GM23338 (cell line): ENCODE measurements at regions not wholly inside any gene's neighbourhood (a gene's known extent, or its start where the extent isn't known, plus 50 kb on each side); places are given as distances from the start of the nearest gene placed in this dataset.

Experiments used
- ATAC-seq: fragments of 200-7000 bp; cut with Tn5 transposase; 3 replicates; pipeline ENCODE4 v1.9.1; 2020
- DNase-seq: peaks from one replicate; pipeline ENCODE4 v3.0.0-alpha.2; 2015; ENCODE audit warnings: low spot score
- H2AFZ ChIP-seq: fragments of 200-600 bp; sonication (generic); 2 replicates; pipeline ENCODE4 v1.8.0; 2016; ENCODE audit warnings: antibody characterized with exemption, mild to moderate bottlenecking, moderate library complexity
- H3F3A ChIP-seq: fragments of 200-600 bp; sonication (generic); replicated peaks from 2 replicates; pipeline ENCODE4 v1.8.0; 2017; ENCODE audit warnings: antibody characterized with exemption, mixed run types, low read depth
- H3K27ac ChIP-seq: fragments of 200-600 bp; sonication (generic); 2 replicates; pipeline ENCODE4 v1.6.1; 2016; ENCODE audit warnings: low read depth
- H3K27me3 ChIP-seq: fragments of 200-600 bp; sonication (generic); 2 replicates; pipeline ENCODE4 v1.8.0; 2016; ENCODE audit warnings: mild to moderate bottlenecking, mixed run types, moderate library complexity; ENCODE audit not compliant: insufficient read depth
- H3K36me3 ChIP-seq: fragments of 200-600 bp; sonication (generic); 2 replicates; pipeline ENCODE4 v1.8.0; 2016; ENCODE audit warnings: mild to moderate bottlenecking; ENCODE audit not compliant: insufficient read depth
- H3K4me1 ChIP-seq: fragments of 200-600 bp; sonication (generic); 2 replicates; pipeline ENCODE4 v1.8.0; 2016; ENCODE audit warnings: mild to moderate bottlenecking, moderate library complexity; ENCODE audit not compliant: insufficient read depth
- H3K4me2 ChIP-seq: fragments of 200-600 bp; sonication (generic); 2 replicates; pipeline ENCODE4 v1.7.1; 2017; ENCODE audit warnings: mixed run types
- H3K4me3 ChIP-seq: fragments of 200-600 bp; sonication (generic); 2 replicates; pipeline ENCODE4 v1.6.1; 2016; ENCODE audit warnings: mixed run types
- H3K79me2 ChIP-seq: fragments of 200-600 bp; sonication (generic); replicated peaks from 2 replicates; pipeline ENCODE4 v1.8.0; 2017; ENCODE audit warnings: mild to moderate bottlenecking; ENCODE audit not compliant: insufficient read depth
- H3K9me2 ChIP-seq: fragments of 200-600 bp; sonication (generic); 2 replicates; pipeline ENCODE4 v1.8.0; 2017; ENCODE audit not compliant: insufficient read depth
- H4K20me1 ChIP-seq: fragments of 200-600 bp; sonication (generic); replicated peaks from 2 replicates; pipeline ENCODE4 v1.8.0; 2017; ENCODE audit warnings: mild to moderate bottlenecking; ENCODE audit not compliant: insufficient read depth
- H3K27ac Mint-ChIP-seq: 2 replicates; pipeline ENCODE4 v1.8.0; 2020; ENCODE audit warnings: inconsistent platforms, mild to moderate bottlenecking, moderate library complexity, mixed read lengths
- H3K27me3 Mint-ChIP-seq: 3 replicates; pipeline ENCODE4 v1.8.0; 2022; ENCODE audit warnings: low read depth, mild to moderate bottlenecking, moderate library complexity, mixed read lengths, inconsistent platforms; ENCODE audit not compliant: insufficient read depth, poor library complexity
- H3K36me3 Mint-ChIP-seq: 3 replicates; pipeline ENCODE4 v1.8.0; 2021; ENCODE audit warnings: low read depth, mild to moderate bottlenecking, inconsistent platforms, moderate library complexity, mixed read lengths
- H3K4me1 Mint-ChIP-seq: 3 replicates; pipeline ENCODE4 v1.8.0; 2020; ENCODE audit warnings: mild to moderate bottlenecking, inconsistent platforms, mixed read lengths
- H3K4me3 Mint-ChIP-seq: 3 replicates; pipeline ENCODE4 v1.8.0; 2021; ENCODE audit warnings: moderate library complexity, mild to moderate bottlenecking, inconsistent platforms, mixed read lengths
- H3K9me3 Mint-ChIP-seq: 3 replicates; pipeline ENCODE4 v1.8.0; 2020; ENCODE audit warnings: moderate library complexity, mild to moderate bottlenecking, inconsistent platforms, mixed read lengths
- CREB1 ChIP-seq: fragments of 250-450 bp; sonication (Bioruptor Pico); IDR thresholded peaks from 2 replicates; pipeline ENCODE4 v1.5.0; 2020; ENCODE audit warnings: low read depth, mild to moderate bottlenecking, moderate library complexity
- ETS1 ChIP-seq: IDR thresholded peaks from 2 replicates; pipeline ENCODE4 v1.6.1; 2016; ENCODE audit warnings: antibody characterized with exemption
- EZH2 ChIP-seq: fragments of 200-600 bp; sonication (generic); IDR thresholded peaks from one replicate; pipeline ENCODE4 v1.8.0; 2017; ENCODE audit warnings: antibody characterized with exemption, mild to moderate bottlenecking, low read depth; ENCODE audit not compliant: unreplicated experiment
- EZH2phosphoT487 ChIP-seq: fragments of 200-600 bp; sonication (generic); IDR thresholded peaks from one replicate; pipeline ENCODE4 v1.8.1; 2018; ENCODE audit warnings: antibody characterized with exemption; ENCODE audit not compliant: unreplicated experiment
- NANOG ChIP-seq: IDR thresholded peaks from 2 replicates; pipeline ENCODE4 v1.6.1; 2016; ENCODE audit warnings: antibody characterized with exemption, borderline replicate concordance
- REST ChIP-seq: IDR thresholded peaks from one replicate; pipeline ENCODE4 v1.6.1; 2018; ENCODE audit warnings: antibody characterized with exemption; ENCODE audit not compliant: unreplicated experiment
- STAT1 ChIP-seq: IDR thresholded peaks from one replicate; pipeline ENCODE4 v1.6.1; 2016; ENCODE audit warnings: antibody characterized with exemption; ENCODE audit not compliant: unreplicated experiment
- ZNF114 ChIP-seq: fragments of 250-450 bp; sonication (Bioruptor Pico); IDR thresholded peaks from 2 replicates; pipeline ENCODE4 v1.5.0; 2020; ENCODE audit warnings: mild to moderate bottlenecking, moderate library complexity
- ZNF331 ChIP-seq: fragments of 250-450 bp; sonication (Bioruptor Pico); IDR thresholded peaks from 2 replicates; pipeline ENCODE4 v1.5.0; 2020; ENCODE audit warnings: low read depth, mild to moderate bottlenecking, moderate library complexity

GRCh38 chr14:98292191-98292590 is 979.8 kb downstream of the BCL11B start (continued):
- no peak for TF ChIP-seq ZNF331 (CRISPR knock-in tag)
- TF ChIP-seq CREB1 (CRISPR knock-in tag): no peak

GRCh38 chr14:98293576-98293975 is 978.4 kb downstream of the BCL11B start:
- no peak overlapping the region for H3K4me2 ChIP-seq
- peaks cover 3% of the 10 kb centered on the region for H3K9me2 ChIP-seq
- no peaks in the 10 kb centered on the region; the same call in 2 of the 3 replicates for H3K4me1 Mint-ChIP-seq
- H3K79me2 ChIP-seq: no peaks in the 10 kb centered on the region
- no peak overlapping the region for H3K4me3 ChIP-seq
- H3K9me3 Mint-ChIP-seq: no peaks in the 10 kb centered on the region
- DNase-seq: no peak
- H2AFZ ChIP-seq: peak overlapping the region; percentile 14; the same call in 1 of the 2 replicates
- no peaks in the 10 kb centered on the region for H3K36me3 Mint-ChIP-seq
- no peak for ATAC-seq
- TF ChIP-seq NANOG (no peak), EZH2phosphoT487 (no peak), REST (no peak), ETS1 (no peak), ZNF114 (CRISPR knock-in tag) (no peak), ZNF331 (CRISPR knock-in tag) (no peak), STAT1 (no peak)
- H3K36me3 ChIP-seq: no peaks in the 10 kb centered on the region
- no peaks in the 10 kb centered on the region for H3K27me3 ChIP-seq
- H3K4me1 ChIP-seq: no peaks in the 10 kb centered on the region
- H3K27me3 Mint-ChIP-seq: no peaks in the 10 kb centered on the region
- H3K4me3 Mint-ChIP-seq: no peak overlapping the region
- no peak overlapping the region for H3K27ac Mint-ChIP-seq
- no peaks in the 10 kb centered on the region for H3F3A ChIP-seq
- H3K27ac ChIP-seq: no peak overlapping the region
- no peaks in the 10 kb centered on the region for H4K20me1 ChIP-seq

- DNase-seq (no peak), ATAC-seq (no peak)
- no peak overlapping the region for H3K27ac Mint-ChIP-seq
- no peak overlapping the region for H3K27ac ChIP-seq
- H3K4me3 Mint-ChIP-seq: no peak overlapping the region
- H3K36me3 ChIP-seq: no peaks in the 10 kb centered on the region
- H4K20me1 ChIP-seq: no peaks in the 10 kb centered on the region
- no peaks in the 10 kb centered on the region for H3K36me3 Mint-ChIP-seq
- H3K4me3 ChIP-seq: no peak overlapping the region
- TF ChIP-seq EZH2phosphoT487 (no peak), EZH2 (no peak), ETS1 (no peak)
- H3K9me3 Mint-ChIP-seq: no peaks in the 10 kb centered on the region
- H3K9me2 ChIP-seq: peaks cover 3% of the 10 kb centered on the region; the same call in 1 of the 2 replicates
- no peaks in the 10 kb centered on the region for H3K79me2 ChIP-seq
- no peak overlapping the region for H2AFZ ChIP-seq
- no peaks in the 10 kb centered on the region for H3K4me1 ChIP-seq
- no peaks in the 10 kb centered on the region for H3F3A ChIP-seq
- H3K4me1 Mint-ChIP-seq: no peaks in the 10 kb centered on the region; the same call in 2 of the 3 replicates
- H3K27me3 ChIP-seq: no peaks in the 10 kb centered on the region
- no peaks in the 10 kb centered on the region for H3K27me3 Mint-ChIP-seq
- H3K4me2 ChIP-seq: no peak overlapping the region
These were observed 975.1 kb downstream of the BCL11B start for GRCh38 chr14:98296895-98297294.
